GM12878 (cell line): ENCODE measurements at regions not wholly inside any gene's neighbourhood (a gene's known extent, or its start where the extent isn't known, plus 50 kb on each side); places are given as distances from the start of the nearest gene placed in this dataset.

ENCODE experiments used
- ATAC-seq: fragments of 200-7000 bp; cut with Tn5 transposase; 3 replicates; pipeline ENCODE4 v1.9.1; 2020; ENCODE audit warnings: mild to moderate bottlenecking, moderate library complexity
- BruUV-seq: library from RNA; stranded (reverse); fragments of 400-500 nt; replicated peaks from 2 replicates; lab custom pipeline; 2021; lab: Mats Ljungman, UMichigan
- CTCF ChIA-PET: fragments of 300-600 bp; sonication (Branson Sonifier 250); formaldehyde crosslinking; extraction: SDS; loops from one replicate; lab custom pipeline; 2021; ENCODE audit warnings: inconsistent platforms; lab: Yijun Ruan, JAX
- POLR2A ChIA-PET: fragments of 350-600 bp; formaldehyde crosslinking; extraction: SDS; loops from one replicate; lab custom pipeline; 2021; ENCODE audit warnings: inconsistent platforms; lab: Charles Lee
- RAD21 ChIA-PET: fragments of 300-600 bp; sonication (Branson Sonifier 250); formaldehyde crosslinking; loops from one replicate; lab custom pipeline; 2023; ENCODE audit warnings: antibody characterized with exemption; ENCODE audit not compliant: unreplicated experiment; lab: Charles Lee
- SMC1A ChIA-PET: fragments of 300-600 bp; sonication (Branson Sonifier 250); formaldehyde crosslinking; loops from one replicate; lab custom pipeline; 2023; ENCODE audit not compliant: unreplicated experiment, uncharacterized antibody; lab: Charles Lee
- DNase-seq: peaks from one replicate; pipeline ENCODE4 v3.0.0-alpha.2; 2011; ENCODE audit warnings: low read depth, low spot score
- FAIRE-seq: peaks from 3 replicates; lab custom pipeline; 2011; peaks lifted over from hg19 to GRCh38; lab: Jason Lieb, UNC
- H2AFZ ChIP-seq: 2 replicates; pipeline ENCODE4 v1.6.0; 2011; ENCODE audit warnings: low read depth, low read length, control low read depth; ENCODE audit not compliant: control insufficient read depth
- H3K27ac ChIP-seq: 2 replicates; pipeline ENCODE4 v1.5.1; 2011; ENCODE audit warnings: control low read depth; ENCODE audit not compliant: control insufficient read depth, insufficient read depth
- H3K27me3 ChIP-seq, 2 experiments: replicated peaks in 1 of 2; 2 replicates each; pipeline versions ENCODE4 v1.6.0 to v1.6.1; 2011; ENCODE audit warnings: low read length in 1 of 2; ENCODE audit not compliant: control insufficient read depth in 2 of 2, insufficient read depth in 2 of 2
- H3K36me3 ChIP-seq, 2 experiments: 2 replicates each; pipeline ENCODE4 v1.5.1; 2011; ENCODE audit warnings: low read length in 1 of 2; ENCODE audit not compliant: control insufficient read depth in 2 of 2, insufficient read depth in 2 of 2
- H3K4me1 ChIP-seq: 2 replicates; pipeline ENCODE4 v1.6.1; 2011; ENCODE audit warnings: mild to moderate bottlenecking, low read length, moderate library complexity, mixed read lengths; ENCODE audit not compliant: control insufficient read depth, insufficient read depth
- H3K4me2 ChIP-seq: 2 replicates; pipeline ENCODE4 v1.6.0; 2011; ENCODE audit warnings: control low read depth; ENCODE audit not compliant: control insufficient read depth, insufficient read depth
- H3K4me3 ChIP-seq: fragments of 200-600 bp; sonication (generic); 2 replicates; pipeline ENCODE4 v1.5.1; 2016
- H3K79me2 ChIP-seq: 2 replicates; pipeline ENCODE4 v1.6.0; 2011; ENCODE audit warnings: low read length; ENCODE audit not compliant: control insufficient read depth, insufficient read depth
- H3K9ac ChIP-seq: 2 replicates; pipeline ENCODE4 v1.8.0; 2011; ENCODE audit warnings: low read length, control low read depth, mixed read lengths; ENCODE audit not compliant: control insufficient read depth, insufficient read depth
- H3K9me3 ChIP-seq: replicated peaks from 3 replicates; pipeline ENCODE4 v1.5.1; 2011; ENCODE audit warnings: mild to moderate bottlenecking, low read length; ENCODE audit not compliant: control insufficient read depth, insufficient read depth
- H4K20me1 ChIP-seq: 2 replicates; pipeline ENCODE4 v1.6.0; 2011; ENCODE audit not compliant: control insufficient read depth, insufficient read depth
- ASH2L ChIP-seq: fragments of 300-600, 200-600 bp; sonication (generic); IDR thresholded peaks from 2 replicates; pipeline ENCODE4 v1.6.1; 2017; ENCODE audit warnings: low read depth, mild to moderate bottlenecking, borderline replicate concordance
- IKZF2 ChIP-seq, 2 experiments: fragments of 450-650 bp; IDR thresholded peaks; 2 replicates each; pipeline ENCODE4 v1.6.1; 2017; ENCODE audit warnings: mild to moderate bottlenecking in 2 of 2, moderate library complexity in 2 of 2
- ZNF274 ChIP-seq: IDR thresholded peaks from one replicate; pipeline ENCODE4 v1.8.0; 2011; ENCODE audit not compliant: insufficient read length, insufficient read depth
- WGBS: methylation state at CpG from one replicate; pipeline ENCODE4 v1.1.6; 2016; ENCODE audit warnings: low lambda C conversion rate; ENCODE audit not compliant: insufficient replicate concordance, insufficient coverage; ENCODE audit errors: missing lambda C conversion rate; 5-methylcytosine and 5-hydroxymethylcytosine counted together
- in situ Hi-C: fragments of 300-500 bp; cut with MboI; formaldehyde crosslinking; loops from 9 replicates; pipeline ENCODE4 v1.14.3; 2018; ENCODE audit warnings: mixed read lengths
- intact Hi-C: fragments of 100-400 bp; cut with micrococcal nuclease; formaldehyde crosslinking; loops from one replicate; pipeline ENCODE4 v1.14.2; 2022; ENCODE audit not compliant: unreplicated experiment
- TF ChIP-seq, protein P1 (sequence below): fragments of 450-650 bp; IDR thresholded peaks from 2 replicates; pipeline ENCODE4 v1.6.1; 2018; ENCODE audit warnings: mild to moderate bottlenecking, low read depth, moderate library complexity; ENCODE audit not compliant: partially characterized antibody
- TF ChIP-seq, protein P2 (sequence below): fragments of 450-650 bp; IDR thresholded peaks from 2 replicates; pipeline ENCODE4 v1.6.1; 2017; ENCODE audit warnings: borderline replicate concordance
- TF ChIP-seq, protein P3 (sequence below): IDR thresholded peaks from 2 replicates; pipeline ENCODE4 v1.6.1; 2011; ENCODE audit warnings: low read depth, mild to moderate bottlenecking, low read length, moderate library complexity, borderline replicate concordance; ENCODE audit errors: extremely low read depth
- TF ChIP-seq, protein P4 (sequence below): IDR thresholded peaks from 2 replicates; pipeline ENCODE4 v1.6.1; 2011; ENCODE audit warnings: low read depth, low read length, improper control_type of control experiment, borderline replicate concordance

DNA sequence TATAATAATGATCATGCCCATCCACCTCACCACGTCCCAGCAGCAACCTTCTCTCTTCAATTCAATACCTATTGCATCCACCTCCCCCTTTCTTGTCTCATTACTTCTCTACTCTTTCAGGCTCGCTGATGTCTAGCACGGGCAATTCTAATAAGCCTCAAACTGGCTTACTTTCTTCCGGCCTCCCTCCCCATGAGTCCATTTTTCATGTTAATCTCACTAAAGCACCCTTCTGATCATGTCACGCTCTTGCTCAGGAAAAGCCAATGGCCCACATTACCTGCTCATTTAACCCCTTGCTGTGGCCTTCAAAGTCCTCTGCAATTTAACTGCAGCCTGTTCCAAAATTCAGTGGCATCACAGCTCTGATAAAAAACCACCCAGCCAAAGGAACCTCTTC lies 105.1 kb downstream of the UTRN start:
- WGBS: 99% methylated on average over 5 of the region's 5 CpGs
- no peaks in the 10 kb centered on the region; the same call in 1 of the 2 replicates for H3K79me2 ChIP-seq
- intact Hi-C loops: no loop called here
- SMC1A ChIA-PET: interaction anchor here (1.0 kb wide), 1 partner anchor 16 kb away, joined by 3 read pairs; no protein-coding TSS in a partner anchor
- peaks cover 0 to 2% of the 10 kb centered on the region in 2 experiments; a peak in 1 of 4 replicates for H3K36me3 ChIP-seq
- RAD21 ChIA-PET: no interaction called here
- no peak for FAIRE-seq
- no peaks in the 10 kb centered on the region for H3K4me1 ChIP-seq
- in situ Hi-C loops: no loop called here
- H3K9ac ChIP-seq: no peak overlapping the region
- no TSS peak for BruUV-seq
- no peak overlapping the region for H2AFZ ChIP-seq
- no peak overlapping the region for H3K4me2 ChIP-seq
- POLR2A ChIA-PET: no interaction called here
- TF ChIP-seq, protein P1, sequence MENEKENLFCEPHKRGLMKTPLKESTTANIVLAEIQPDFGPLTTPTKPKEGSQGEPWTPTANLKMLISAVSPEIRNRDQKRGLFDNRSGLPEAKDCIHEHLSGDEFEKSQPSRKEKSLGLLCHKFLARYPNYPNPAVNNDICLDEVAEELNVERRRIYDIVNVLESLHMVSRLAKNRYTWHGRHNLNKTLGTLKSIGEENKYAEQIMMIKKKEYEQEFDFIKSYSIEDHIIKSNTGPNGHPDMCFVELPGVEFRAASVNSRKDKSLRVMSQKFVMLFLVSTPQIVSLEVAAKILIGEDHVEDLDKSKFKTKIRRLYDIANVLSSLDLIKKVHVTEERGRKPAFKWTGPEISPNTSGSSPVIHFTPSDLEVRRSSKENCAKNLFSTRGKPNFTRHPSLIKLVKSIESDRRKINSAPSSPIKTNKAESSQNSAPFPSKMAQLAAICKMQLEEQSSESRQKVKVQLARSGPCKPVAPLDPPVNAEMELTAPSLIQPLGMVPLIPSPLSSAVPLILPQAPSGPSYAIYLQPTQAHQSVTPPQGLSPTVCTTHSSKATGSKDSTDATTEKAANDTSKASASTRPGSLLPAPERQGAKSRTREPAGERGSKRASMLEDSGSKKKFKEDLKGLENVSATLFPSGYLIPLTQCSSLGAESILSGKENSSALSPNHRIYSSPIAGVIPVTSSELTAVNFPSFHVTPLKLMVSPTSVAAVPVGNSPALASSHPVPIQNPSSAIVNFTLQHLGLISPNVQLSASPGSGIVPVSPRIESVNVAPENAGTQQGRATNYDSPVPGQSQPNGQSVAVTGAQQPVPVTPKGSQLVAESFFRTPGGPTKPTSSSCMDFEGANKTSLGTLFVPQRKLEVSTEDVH: no peak
- TF ChIP-seq, protein P2, sequence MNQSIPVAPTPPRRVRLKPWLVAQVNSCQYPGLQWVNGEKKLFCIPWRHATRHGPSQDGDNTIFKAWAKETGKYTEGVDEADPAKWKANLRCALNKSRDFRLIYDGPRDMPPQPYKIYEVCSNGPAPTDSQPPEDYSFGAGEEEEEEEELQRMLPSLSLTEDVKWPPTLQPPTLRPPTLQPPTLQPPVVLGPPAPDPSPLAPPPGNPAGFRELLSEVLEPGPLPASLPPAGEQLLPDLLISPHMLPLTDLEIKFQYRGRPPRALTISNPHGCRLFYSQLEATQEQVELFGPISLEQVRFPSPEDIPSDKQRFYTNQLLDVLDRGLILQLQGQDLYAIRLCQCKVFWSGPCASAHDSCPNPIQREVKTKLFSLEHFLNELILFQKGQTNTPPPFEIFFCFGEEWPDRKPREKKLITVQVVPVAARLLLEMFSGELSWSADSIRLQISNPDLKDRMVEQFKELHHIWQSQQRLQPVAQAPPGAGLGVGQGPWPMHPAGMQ: no peak
- TF ChIP-seq, protein P3, sequence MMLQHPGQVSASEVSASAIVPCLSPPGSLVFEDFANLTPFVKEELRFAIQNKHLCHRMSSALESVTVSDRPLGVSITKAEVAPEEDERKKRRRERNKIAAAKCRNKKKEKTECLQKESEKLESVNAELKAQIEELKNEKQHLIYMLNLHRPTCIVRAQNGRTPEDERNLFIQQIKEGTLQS: no peak
- no peak for TF ChIP-seq ZNF274
- no peak for TF ChIP-seq IKZF2 (IDR thresholded peaks at IDR 0.05)
- TF ChIP-seq, protein P4, sequence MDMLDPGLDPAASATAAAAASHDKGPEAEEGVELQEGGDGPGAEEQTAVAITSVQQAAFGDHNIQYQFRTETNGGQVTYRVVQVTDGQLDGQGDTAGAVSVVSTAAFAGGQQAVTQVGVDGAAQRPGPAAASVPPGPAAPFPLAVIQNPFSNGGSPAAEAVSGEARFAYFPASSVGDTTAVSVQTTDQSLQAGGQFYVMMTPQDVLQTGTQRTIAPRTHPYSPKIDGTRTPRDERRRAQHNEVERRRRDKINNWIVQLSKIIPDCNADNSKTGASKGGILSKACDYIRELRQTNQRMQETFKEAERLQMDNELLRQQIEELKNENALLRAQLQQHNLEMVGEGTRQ: no peak
- TF ChIP-seq ASH2L: no peak
- CTCF ChIA-PET: no interaction called here
- no peak for DNase-seq
- no peak overlapping the region for H3K27ac ChIP-seq
- no peaks in the 10 kb centered on the region for H4K20me1 ChIP-seq
- no peak for ATAC-seq
- H3K27me3 ChIP-seq: no peaks in the 10 kb centered on the region
- H3K9me3 ChIP-seq: no peaks in the 10 kb centered on the region; the same call in 2 of the 3 replicates
- no peak overlapping the region for H3K4me3 ChIP-seq
